Muscle of leg (tissue), 3 donors: ENCODE measurements at regions not wholly inside any gene's neighbourhood (a gene's known extent, or its start where the extent isn't known, plus 50 kb on each side); places are given as distances from the start of the nearest gene placed in this dataset.
A peak's percentile ranks its signal among the peaks of the same experiment; 100 is the strongest.
"Not testable (repeated sequence)": the region's sequence is repeated elsewhere in the genome, so short reads cannot be mapped to it uniquely, and the experiment has no call there.

ENCODE experiments used
- DNase-seq: peaks from one replicate; pipeline ENCODE4 v3.0.0; 2013
- H3K27ac ChIP-seq: one replicate; pipeline ENCODE4 v1.5.1; 2013; ENCODE audit warnings: mild to moderate bottlenecking, low read length, control low read depth
- H3K27me3 ChIP-seq: one replicate; pipeline ENCODE4 v1.6.1; 2013; ENCODE audit warnings: low read length; ENCODE audit not compliant: control insufficient read depth, insufficient read depth
- H3K36me3 ChIP-seq: one replicate; pipeline ENCODE4 v1.6.1; 2013; ENCODE audit warnings: low read length; ENCODE audit not compliant: control insufficient read depth, insufficient read depth
- H3K4me1 ChIP-seq: one replicate; pipeline ENCODE4 v1.6.1; 2013; ENCODE audit warnings: low read length; ENCODE audit not compliant: control insufficient read depth, insufficient read depth
- H3K4me3 ChIP-seq: one replicate; pipeline ENCODE4 v1.5.1; 2013; ENCODE audit warnings: low read length, control low read depth
- H3K9me3 ChIP-seq: replicated peaks from 2 replicates; pipeline ENCODE4 v1.6.1; 2013; ENCODE audit warnings: low read depth, low read length; ENCODE audit not compliant: control insufficient read depth
- WGBS: methylation state at CpG from one replicate; pipeline ENCODE4 v1.1.5; 2013; ENCODE audit warnings: missing lambda C conversion rate; ENCODE audit not compliant: insufficient coverage; 5-methylcytosine and 5-hydroxymethylcytosine counted together

DNA sequence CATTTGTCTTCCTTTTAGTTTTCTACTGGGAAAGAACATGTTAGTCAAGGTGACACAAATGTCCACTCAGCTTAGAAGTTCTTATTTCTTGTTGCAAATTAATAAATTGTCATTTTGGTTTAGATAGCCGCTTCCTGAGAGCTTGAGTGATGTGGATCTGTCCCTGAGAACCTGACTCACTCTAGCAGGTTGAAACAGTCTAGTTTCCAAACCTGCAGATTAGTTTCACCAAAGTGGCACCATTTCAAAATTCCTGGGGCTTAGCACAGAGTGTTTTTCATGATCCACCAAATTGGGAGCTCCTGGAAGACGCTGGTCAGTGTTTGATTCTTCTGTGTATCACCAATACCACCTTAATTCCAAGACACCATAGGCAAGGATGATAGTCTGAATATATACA is 119.4 kb upstream of the TSC22D1 start:
- no peak for DNase-seq
- peaks cover 3% of the 10 kb centered on the region for H3K4me1 ChIP-seq
- H3K36me3 ChIP-seq, result no peaks in the 10 kb centered on the region
- H3K9me3 ChIP-seq, result no peaks in the 10 kb centered on the region
- H3K27ac ChIP-seq, result no peak overlapping the region
- H3K27me3 ChIP-seq, result no peaks in the 10 kb centered on the region
- WGBS, result 40% methylated on average over 1 of the region's 2 CpGs
- H3K4me3 ChIP-seq, result no peak overlapping the region

DNA sequence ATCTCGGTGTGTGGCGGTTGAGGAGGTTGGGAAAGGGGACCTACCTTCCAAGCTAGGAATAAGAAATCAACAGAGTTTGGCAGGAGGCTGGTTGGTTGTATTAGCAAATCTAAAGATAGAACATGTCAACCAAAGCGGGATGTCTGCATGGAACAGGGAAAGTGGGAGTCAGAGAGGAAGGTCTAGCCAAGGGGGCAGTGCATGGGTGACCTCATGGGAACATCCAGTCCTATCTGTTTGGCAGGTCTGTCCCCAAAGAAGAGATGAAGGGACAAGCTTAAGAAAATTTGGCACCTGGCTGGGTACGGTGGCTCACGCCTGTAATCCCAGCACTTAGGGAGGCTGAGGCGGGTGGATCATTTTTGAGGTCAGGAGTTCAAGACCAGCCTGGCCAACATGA is 118.7 kb upstream of the TSC22D1 start:
- no peak for DNase-seq
- Histone ChIP-seq H3K36me3 (no peaks in the 10 kb centered on the region), H3K9me3 (no peaks in the 10 kb centered on the region)

DNA sequence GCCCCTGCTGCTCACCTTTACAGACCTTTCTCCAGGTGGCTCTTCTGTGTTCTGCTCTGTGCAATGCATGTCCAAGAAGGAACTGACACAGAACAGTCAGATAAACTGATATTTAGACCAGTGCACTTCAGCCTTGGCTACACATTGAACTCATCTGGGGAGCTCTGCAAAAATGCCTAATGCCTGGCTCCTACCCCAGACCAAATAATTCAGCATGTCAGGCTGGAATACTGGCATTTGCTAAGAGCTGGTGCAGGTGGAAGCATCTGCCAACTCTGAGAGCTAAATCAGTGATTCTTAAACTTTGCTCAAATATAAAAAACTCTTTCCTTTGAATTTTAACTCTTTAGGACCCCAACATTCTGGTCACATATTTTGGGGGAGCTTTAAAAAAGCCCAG is 118.2 kb upstream of the TSC22D1 start:
- Histone ChIP-seq H3K9me3 (no peaks in the 10 kb centered on the region), H3K4me1 (peaks cover 3% of the 10 kb centered on the region), H3K27ac (no peak overlapping the region), H3K4me3 (no peak overlapping the region), H3K27me3 (no peaks in the 10 kb centered on the region), H3K36me3 (no peaks in the 10 kb centered on the region)
- DNase-seq, result peak; percentile 60

More for the DNA sequence above, 118.7 kb upstream of the TSC22D1 start:
- no peaks in the 10 kb centered on the region for H3K27me3 ChIP-seq
- 45% methylated on average over 3 of the region's 6 CpGs for WGBS
- peaks cover 3% of the 10 kb centered on the region for H3K4me1 ChIP-seq
- no peak overlapping the region for H3K27ac ChIP-seq
- no peak overlapping the region for H3K4me3 ChIP-seq

DNA sequence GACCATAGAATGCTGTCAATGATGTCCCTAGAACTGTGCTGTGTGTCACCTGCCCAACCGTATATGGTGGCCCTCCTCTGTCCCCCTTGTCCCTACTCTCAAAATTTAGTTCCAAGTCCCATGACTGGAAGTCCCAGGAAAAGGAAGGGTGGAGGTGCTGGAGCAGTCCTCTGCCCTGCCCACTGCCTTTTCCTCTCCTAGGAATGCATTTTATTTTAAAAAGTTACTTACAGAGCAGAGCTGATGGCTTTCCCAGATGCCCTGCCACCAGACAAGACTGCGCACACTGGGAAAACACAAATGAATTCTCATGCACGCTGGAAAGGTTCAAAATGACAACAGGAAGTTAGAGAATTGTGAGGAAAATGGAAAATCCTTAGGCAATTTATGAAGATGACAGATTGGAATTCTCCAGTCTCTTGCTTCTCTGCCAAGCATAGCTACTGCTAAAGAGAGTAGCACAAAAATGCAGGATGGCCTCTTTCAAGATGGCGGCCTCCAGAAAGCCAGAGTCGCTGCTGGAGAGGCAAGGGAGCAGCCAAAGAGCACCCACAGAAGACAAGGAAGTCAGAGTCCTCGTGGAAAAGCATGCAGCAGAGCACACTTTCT is 117.1 kb upstream of the TSC22D1 start:
- Histone ChIP-seq H3K4me3 (no peak overlapping the region), H3K27me3 (no peaks in the 10 kb centered on the region), H3K27ac (peak overlapping the region; percentile 78), H3K9me3 (no peaks in the 10 kb centered on the region), H3K36me3 (no peaks in the 10 kb centered on the region), H3K4me1 (peaks cover 3% of the 10 kb centered on the region)
- peak; percentile 89 for DNase-seq
- WGBS, result 40% methylated on average over 5 of the region's 6 CpGs

DNA sequence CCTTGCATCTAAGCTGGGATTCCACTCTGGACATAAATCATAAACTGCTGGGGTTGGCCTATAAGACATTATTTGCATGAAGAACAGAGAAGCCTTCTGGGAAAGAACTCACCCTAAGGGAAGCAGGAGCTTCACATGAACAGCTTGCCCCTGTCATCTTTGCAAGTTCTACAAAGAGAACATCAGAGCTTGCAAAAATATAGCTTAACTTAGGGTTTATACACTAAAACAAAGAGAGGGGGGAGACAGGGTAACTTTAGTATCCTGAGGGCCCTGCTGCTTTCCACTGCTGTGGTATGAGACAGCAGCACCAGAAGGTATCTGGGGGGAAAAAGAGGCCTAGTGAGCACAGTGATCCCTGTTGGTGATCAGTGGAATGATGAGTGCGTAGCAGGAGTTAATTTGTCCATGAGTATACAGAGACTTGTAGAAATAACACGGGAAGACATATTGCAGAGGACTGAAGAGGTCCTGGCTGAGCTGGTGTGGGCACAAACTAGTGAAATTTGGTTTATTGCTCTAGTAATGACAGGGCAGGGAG is 116.1 kb upstream of the TSC22D1 start:
- no peak overlapping the region for H3K27ac ChIP-seq

DNA sequence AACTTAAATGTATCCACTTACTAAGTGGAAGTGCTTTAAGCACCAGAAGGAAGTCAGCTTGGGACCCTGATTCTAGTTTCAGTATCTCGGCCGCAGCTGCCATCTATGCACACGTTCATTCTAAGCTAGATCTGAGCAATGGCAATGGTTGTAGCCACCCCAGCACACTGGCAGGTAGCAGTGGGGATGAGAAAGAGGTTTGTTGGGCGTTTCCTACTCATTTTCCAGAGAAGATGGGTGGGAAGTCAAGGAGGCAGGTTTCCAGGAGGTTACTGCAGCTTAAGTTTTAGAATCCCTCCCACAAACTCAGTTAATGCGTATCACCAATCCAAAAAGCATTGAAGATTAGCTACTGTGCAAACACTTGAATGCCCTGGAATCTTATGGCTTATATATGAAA is 114.2 kb upstream of the TSC22D1 start:
- Histone ChIP-seq H3K9me3 (no peaks in the 10 kb centered on the region), H3K27me3 (no peaks in the 10 kb centered on the region), H3K4me3 (no peak overlapping the region), H3K36me3 (no peaks in the 10 kb centered on the region), H3K4me1 (peaks cover 3% of the 10 kb centered on the region), H3K27ac (no peak overlapping the region)
- DNase-seq, result no peak
- 73% methylated on average over 3 of the region's 5 CpGs for WGBS

More for the DNA sequence above, 116.1 kb upstream of the TSC22D1 start:
- 64% methylated on average over 2 of the region's 2 CpGs for WGBS
- Histone ChIP-seq H3K4me3 (no peak overlapping the region), H3K9me3 (no peaks in the 10 kb centered on the region), H3K27me3 (no peaks in the 10 kb centered on the region), H3K4me1 (peaks cover 3% of the 10 kb centered on the region), H3K36me3 (no peaks in the 10 kb centered on the region)
- no peak for DNase-seq

DNA sequence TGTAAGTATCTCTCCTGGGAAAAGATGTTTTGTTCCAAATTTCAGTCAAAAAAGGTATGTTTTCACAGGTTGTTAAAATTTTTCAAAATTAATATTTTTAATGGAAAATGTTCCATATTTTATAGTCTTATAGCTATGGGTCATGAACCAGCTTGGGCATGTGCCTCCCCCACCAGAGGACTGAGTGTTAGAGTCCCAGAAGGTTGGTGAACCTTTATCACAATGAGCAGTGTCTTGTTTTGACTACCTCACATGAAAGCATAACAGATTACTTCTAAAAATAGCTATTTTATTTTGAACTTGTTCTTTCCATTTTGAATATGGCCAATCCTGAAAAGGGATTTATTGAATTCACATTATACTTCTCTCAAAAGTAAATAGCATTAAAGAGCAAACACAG is 112.5 kb upstream of the TSC22D1 start:
- Histone ChIP-seq H3K27ac (no peak overlapping the region), H3K4me1 (peaks cover 3% of the 10 kb centered on the region), H3K4me3 (no peak overlapping the region), H3K36me3 (no peaks in the 10 kb centered on the region), H3K9me3 (no peaks in the 10 kb centered on the region), H3K27me3 (no peaks in the 10 kb centered on the region)
- DNase-seq, result no peak

DNA sequence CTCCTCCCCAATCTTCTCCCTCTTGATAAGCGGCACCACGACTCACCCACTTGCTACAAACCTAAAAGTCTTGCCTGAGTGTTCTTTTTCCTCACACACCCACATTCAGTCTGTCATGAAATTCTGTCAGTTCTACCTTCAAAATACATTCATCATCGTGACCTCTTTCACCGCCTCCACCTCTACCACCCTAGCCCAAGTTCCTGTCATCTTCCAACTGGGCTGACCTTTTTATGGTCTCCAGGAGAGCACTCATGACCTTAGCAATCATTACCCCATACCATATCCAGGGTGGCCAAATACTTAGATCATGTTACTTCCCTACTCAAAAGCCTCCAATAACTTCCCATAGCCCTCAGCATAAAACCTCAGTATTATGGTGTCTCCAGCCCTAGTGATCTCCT is 110.4 kb upstream of the TSC22D1 start:
- Histone ChIP-seq H3K4me3 (no peak overlapping the region), H3K27ac (no peak overlapping the region), H3K27me3 (no peaks in the 10 kb centered on the region), H3K4me1 (no peaks in the 10 kb centered on the region), H3K9me3 (no peaks in the 10 kb centered on the region), H3K36me3 (no peaks in the 10 kb centered on the region)
- DNase-seq, result no peak
- WGBS, result 97% methylated on average over 4 of the region's 4 CpGs

DNA sequence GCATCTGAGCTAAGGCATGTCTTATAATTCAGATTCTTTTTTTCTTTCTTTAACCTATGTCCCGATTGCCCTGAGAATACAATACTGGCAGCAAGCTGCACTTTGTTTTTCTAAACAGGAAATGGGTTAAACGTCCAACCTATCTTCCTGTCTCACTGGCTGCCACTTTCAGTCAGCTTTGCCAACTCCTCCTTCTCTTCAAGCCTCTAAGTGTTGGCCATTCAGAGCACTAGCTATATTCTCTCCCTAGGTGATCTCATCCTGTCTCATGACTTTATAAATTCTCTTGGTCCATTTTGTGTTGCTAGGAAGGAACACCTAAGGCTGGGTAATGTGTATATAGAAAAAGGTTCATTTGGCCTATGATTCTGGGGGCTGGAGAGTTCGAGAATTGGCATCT is 109.5 kb upstream of the TSC22D1 start:
- no peaks in the 10 kb centered on the region for H3K4me1 ChIP-seq
- no peaks in the 10 kb centered on the region for H3K36me3 ChIP-seq
- no peak for DNase-seq
- H3K27me3 ChIP-seq, result no peaks in the 10 kb centered on the region
- no peak overlapping the region for H3K4me3 ChIP-seq
- no peaks in the 10 kb centered on the region for H3K9me3 ChIP-seq
- 50% methylated on average over 3 of the region's 3 CpGs for WGBS
- H3K27ac ChIP-seq, result no peak overlapping the region

DNA sequence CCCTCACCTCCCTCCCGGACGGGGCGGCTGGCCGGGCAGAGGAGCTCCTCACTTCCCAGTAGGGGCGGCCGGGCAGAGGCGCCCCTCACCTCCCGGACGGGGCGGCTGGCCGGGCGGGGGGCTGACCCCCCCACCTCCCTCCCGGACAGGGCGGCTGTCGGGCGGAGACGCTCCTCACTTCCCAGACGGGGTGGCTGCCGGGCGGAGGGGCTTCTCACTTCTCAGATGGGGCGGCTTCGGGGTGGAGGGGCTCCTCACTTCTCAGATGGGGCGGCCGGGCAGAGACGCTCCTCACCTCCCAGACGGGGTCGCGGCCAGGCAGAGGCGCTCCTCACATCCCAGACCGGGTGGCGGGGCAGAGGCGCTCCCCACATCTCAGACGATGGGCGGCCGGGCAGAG is 106.3 kb upstream of the TSC22D1 start:
- not testable (repeated sequence) for DNase-seq, H3K4me1 ChIP-seq, H3K9me3 ChIP-seq, H3K27me3 ChIP-seq, H3K36me3 ChIP-seq, H3K4me3 ChIP-seq, H3K27ac ChIP-seq
- WGBS, result 98% methylated on average over 10 of the region's 35 CpGs

DNA sequence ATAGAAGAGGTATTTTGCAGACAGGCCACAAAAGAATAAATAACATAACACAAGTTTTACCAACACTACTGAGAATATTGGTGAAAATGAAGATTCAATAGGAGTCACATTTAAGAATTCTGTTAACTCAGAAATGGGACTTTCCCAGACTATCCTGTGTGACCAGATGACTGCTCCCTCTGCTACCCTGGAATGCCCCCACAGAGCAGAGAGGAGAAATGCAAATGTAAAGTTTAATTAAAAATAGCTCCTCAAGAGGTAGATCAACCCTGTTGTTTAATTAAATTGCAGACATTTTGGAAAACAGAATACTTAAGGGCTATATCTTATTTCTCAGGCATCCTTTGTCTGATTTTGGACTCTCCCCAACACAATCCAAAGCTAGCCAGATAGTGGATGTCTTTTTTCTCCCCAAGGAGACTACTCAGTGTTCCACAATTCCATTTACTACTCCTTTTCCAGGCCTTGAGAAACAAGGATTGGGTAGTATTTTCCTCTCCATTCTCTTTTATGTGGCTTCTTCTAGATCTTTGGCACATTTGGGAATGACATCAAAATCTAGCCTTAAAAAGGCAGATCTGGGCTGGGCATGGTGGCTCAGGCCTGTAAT is 104.7 kb upstream of the TSC22D1 start:
- Histone ChIP-seq H3K36me3 (no peaks in the 10 kb centered on the region), H3K4me1 (no peaks in the 10 kb centered on the region), H3K9me3 (no peaks in the 10 kb centered on the region), H3K27ac (no peak overlapping the region), H3K27me3 (no peaks in the 10 kb centered on the region), H3K4me3 (no peak overlapping the region)
- DNase-seq, result peak; percentile 43
